ENCODE measurements at regions not wholly inside any gene's neighbourhood (a gene's known extent, or its start where the extent isn't known, plus 50 kb on each side); places are given as distances from the start of the nearest gene placed in this dataset.

- Mint-ChIP-seq H3K9me3 (ENCODE audit: unreplicated experiment) (peaks cover 20% of the 10 kb centered on the region), H3K27ac (ENCODE audit: unreplicated experiment) (no peak overlapping the region), H3K4me1 (ENCODE audit: low read depth, unreplicated experiment) (peaks cover 26% of the 10 kb centered on the region)
These were observed 209.5 kb downstream of the IRX2 start for GRCh38 chr5:2542026-2542425.

DNA sequence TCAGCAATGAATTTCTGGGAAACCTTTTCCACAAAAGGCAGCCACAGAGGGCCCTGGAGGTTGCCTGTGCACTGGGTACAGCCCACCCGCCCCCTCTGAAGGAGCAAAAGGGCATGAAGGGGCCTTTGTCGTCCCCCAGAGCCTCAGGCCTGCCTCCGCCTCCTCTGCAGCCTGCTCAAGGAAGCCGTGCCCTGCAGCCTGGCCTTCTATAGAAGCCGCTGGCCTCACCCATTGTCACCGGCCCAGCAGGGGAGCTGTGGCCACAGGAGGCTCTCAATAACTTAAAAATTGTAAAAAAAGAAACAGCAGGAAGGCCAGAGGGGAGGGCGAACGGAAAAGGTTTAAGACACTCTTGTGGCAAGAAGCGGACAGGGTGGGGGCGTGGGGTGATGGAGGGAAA is 213.3 kb downstream of the IRX2 start:
- H3K36me3 Mint-ChIP-seq (ENCODE audit: unreplicated experiment) = peaks cover 10% of the 10 kb centered on the region
- H3K27me3 Mint-ChIP-seq (ENCODE audit: unreplicated experiment) = peaks cover 13% of the 10 kb centered on the region
- peak overlapping the region; percentile 72 for H3K4me3 Mint-ChIP-seq (ENCODE audit: unreplicated experiment)
- no peak for TF ChIP-seq CTCF (IDR thresholded peaks at IDR 0.05; ENCODE audit: partially characterized antibody, unreplicated experiment)
- peak; percentile 45 for DNase-seq
- H3K4me1 Mint-ChIP-seq (ENCODE audit: low read depth, unreplicated experiment) = peaks cover 37% of the 10 kb centered on the region
- H3K27ac Mint-ChIP-seq (ENCODE audit: unreplicated experiment) = peak overlapping the region; percentile 100
- peaks cover 31% of the 10 kb centered on the region for H3K9me3 Mint-ChIP-seq (ENCODE audit: unreplicated experiment)

More at GRCh38 chr5:2542026-2542425, 209.5 kb downstream of the IRX2 start:
- Mint-ChIP-seq H3K4me3 (ENCODE audit: unreplicated experiment) (no peak overlapping the region), H3K27me3 (ENCODE audit: unreplicated experiment) (peaks cover 9% of the 10 kb centered on the region), H3K36me3 (ENCODE audit: unreplicated experiment) (peaks cover 10% of the 10 kb centered on the region)
- no peak for TF ChIP-seq CTCF (IDR thresholded peaks at IDR 0.05; ENCODE audit: partially characterized antibody, unreplicated experiment)
- DNase-seq = no peak

DNA sequence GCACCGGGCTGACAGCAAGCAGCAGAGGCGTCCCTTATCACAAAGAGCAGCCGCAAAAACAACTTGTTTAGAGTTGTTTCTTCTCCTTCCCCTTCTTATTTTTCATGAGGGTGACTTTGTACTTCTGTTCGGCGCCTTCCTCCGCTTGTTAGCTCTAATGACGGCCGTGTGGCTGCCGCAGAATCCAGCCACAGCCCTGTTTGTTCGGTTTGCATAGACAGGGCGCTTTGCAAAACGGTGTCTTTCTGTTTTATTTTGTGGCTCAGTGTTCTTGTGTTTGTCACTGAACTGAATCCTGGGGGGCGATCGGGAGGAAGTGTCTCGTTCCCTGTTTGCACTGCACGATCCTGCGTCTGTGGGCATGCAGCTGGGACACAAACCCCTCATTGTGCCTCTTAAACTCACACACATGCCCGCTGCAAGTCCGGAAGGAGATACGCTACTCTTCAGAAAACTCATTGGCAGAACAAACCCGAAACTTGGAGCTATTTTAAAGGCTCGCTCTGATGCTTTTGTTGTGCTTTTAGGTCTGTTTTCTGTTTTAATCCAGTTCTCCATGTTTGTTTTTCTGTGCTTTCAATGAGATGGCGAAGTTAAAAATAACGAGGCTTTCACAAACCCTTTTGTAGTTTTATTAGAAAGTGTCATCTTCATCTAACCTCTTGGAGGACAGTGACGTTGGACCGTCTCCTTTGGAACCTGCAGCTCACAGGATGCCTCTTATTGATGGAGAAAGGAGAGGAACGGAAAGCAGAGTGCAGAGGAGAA is 213.9 kb downstream of the IRX2 start:
- Mint-ChIP-seq H3K36me3 (ENCODE audit: unreplicated experiment) (peaks cover 10% of the 10 kb centered on the region), H3K27ac (ENCODE audit: unreplicated experiment) (peak overlapping the region; percentile 100), H3K4me3 (ENCODE audit: unreplicated experiment) (peak overlapping the region; percentile 72), H3K4me1 (ENCODE audit: low read depth, unreplicated experiment) (peaks cover 37% of the 10 kb centered on the region), H3K9me3 (ENCODE audit: unreplicated experiment) (peaks cover 31% of the 10 kb centered on the region), H3K27me3 (ENCODE audit: unreplicated experiment) (peaks cover 13% of the 10 kb centered on the region)
- no peak for TF ChIP-seq CTCF (IDR thresholded peaks at IDR 0.05; ENCODE audit: partially characterized antibody, unreplicated experiment)
- peak; percentile 67 for DNase-seq

DNA sequence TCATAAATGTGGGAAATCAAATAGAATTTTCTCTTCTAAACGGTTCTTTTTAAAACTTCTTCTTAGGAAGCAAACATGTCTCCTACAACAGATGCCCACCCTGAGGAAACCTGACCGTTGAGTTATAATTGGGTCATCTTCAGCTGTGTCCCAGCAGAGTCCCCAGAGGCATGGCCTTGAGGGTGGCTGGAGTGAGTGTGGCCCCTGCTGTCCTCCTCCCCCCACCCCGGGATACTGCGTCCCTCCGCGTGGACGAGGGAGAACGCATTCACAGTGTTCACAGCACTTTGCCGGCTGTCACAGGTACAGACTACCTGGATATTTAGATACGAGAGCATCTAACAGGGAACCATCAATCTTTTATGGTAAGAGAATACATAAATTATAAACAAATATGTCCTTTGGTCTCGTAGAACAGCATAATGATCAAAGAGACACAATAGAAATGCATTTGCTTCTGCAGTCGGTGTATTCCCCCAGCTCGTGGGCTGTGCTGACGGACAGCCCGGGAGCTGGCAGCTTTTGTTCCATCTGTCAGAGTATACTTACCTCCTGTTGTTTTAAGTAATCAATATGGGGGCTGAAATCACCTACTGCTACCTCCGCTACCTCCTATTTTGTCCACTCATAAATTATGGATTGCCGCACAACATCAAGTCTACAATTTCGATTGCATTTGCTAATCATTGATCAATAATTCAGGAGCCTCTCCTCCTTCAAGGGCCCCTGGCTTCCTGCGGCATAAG is 214.7 kb downstream of the IRX2 start:
- Mint-ChIP-seq H3K4me3 (ENCODE audit: unreplicated experiment) (peak overlapping the region; percentile 72), H3K4me1 (ENCODE audit: low read depth, unreplicated experiment) (peaks cover 37% of the 10 kb centered on the region), H3K9me3 (ENCODE audit: unreplicated experiment) (peaks cover 31% of the 10 kb centered on the region), H3K27me3 (ENCODE audit: unreplicated experiment) (peaks cover 13% of the 10 kb centered on the region), H3K27ac (ENCODE audit: unreplicated experiment) (peak overlapping the region; percentile 100), H3K36me3 (ENCODE audit: unreplicated experiment) (peaks cover 10% of the 10 kb centered on the region)
- TF ChIP-seq CTCF (IDR thresholded peaks at IDR 0.05; ENCODE audit: partially characterized antibody, unreplicated experiment) = no peak
- DNase-seq = peak; percentile 67

DNA sequence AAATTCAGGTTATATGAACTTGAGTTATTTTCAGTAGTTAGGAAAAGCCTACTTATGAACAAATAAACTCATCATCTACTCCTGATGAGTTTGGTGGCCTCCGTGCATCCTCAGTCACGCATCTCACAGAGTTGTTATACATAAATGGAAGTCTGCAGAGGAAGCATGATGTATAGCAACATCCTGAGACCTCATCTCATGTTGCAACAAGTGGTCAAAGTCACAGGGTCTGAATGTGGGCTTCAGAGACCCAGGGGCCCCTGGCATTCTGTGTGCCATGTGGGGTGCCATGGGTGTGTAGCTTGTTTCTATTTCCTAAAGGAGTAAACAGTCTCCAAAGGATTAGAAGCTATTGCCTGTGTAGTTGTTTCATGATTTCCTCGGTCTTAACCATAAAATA is 216.5 kb downstream of the IRX2 start:
- DNase-seq = no peak
- Mint-ChIP-seq H3K4me1 (ENCODE audit: low read depth, unreplicated experiment) (peaks cover 36% of the 10 kb centered on the region), H3K27me3 (ENCODE audit: unreplicated experiment) (peaks cover 10% of the 10 kb centered on the region), H3K36me3 (ENCODE audit: unreplicated experiment) (peaks cover 5% of the 10 kb centered on the region), H3K27ac (ENCODE audit: unreplicated experiment) (no peak overlapping the region), H3K9me3 (ENCODE audit: unreplicated experiment) (peaks cover 29% of the 10 kb centered on the region), H3K4me3 (ENCODE audit: unreplicated experiment) (no peak overlapping the region)
- TF ChIP-seq CTCF (IDR thresholded peaks at IDR 0.05; ENCODE audit: partially characterized antibody, unreplicated experiment) = no peak

All from glutamatergic neuron (in vitro differentiated cells).